PC-3 (cell line): ENCODE measurements at regions not wholly inside any gene's neighbourhood (a gene's known extent, or its start where the extent isn't known, plus 50 kb on each side); places are given as distances from the start of the nearest gene placed in this dataset.

ENCODE experiments used
- EZH2 ChIP-seq: fragments of 300-600 bp; sonication (generic); IDR thresholded peaks from one replicate; pipeline ENCODE4 v1.6.1; 2017; ENCODE audit warnings: antibody characterized with exemption, mild to moderate bottlenecking, low read length; ENCODE audit not compliant: unreplicated experiment
- TF ChIP-seq, protein P1 (sequence below): fragments of 300-600 bp; sonication (generic); conservative IDR thresholded peaks from 2 replicates; pipeline ENCODE4 v1.5.1; 2017; ENCODE audit warnings: antibody characterized with exemption, low read depth, mild to moderate bottlenecking, low read length

GRCh38 chr2:238606311-238606710, 179.6 kb downstream of the ASB1 start:
- TF ChIP-seq, protein P1, sequence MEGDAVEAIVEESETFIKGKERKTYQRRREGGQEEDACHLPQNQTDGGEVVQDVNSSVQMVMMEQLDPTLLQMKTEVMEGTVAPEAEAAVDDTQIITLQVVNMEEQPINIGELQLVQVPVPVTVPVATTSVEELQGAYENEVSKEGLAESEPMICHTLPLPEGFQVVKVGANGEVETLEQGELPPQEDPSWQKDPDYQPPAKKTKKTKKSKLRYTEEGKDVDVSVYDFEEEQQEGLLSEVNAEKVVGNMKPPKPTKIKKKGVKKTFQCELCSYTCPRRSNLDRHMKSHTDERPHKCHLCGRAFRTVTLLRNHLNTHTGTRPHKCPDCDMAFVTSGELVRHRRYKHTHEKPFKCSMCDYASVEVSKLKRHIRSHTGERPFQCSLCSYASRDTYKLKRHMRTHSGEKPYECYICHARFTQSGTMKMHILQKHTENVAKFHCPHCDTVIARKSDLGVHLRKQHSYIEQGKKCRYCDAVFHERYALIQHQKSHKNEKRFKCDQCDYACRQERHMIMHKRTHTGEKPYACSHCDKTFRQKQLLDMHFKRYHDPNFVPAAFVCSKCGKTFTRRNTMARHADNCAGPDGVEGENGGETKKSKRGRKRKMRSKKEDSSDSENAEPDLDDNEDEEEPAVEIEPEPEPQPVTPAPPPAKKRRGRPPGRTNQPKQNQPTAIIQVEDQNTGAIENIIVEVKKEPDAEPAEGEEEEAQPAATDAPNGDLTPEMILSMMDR = no peak
- TF ChIP-seq EZH2 = no peak
